ENCODE measurements at regions not wholly inside any gene's neighbourhood (a gene's known extent, or its start where the extent isn't known, plus 50 kb on each side); places are given as distances from the start of the nearest gene placed in this dataset.

- H2AFZ ChIP-seq (ENCODE audit: low read depth, low read length), result no peak overlapping the region
- H3K27ac ChIP-seq (ENCODE audit: low read length), result no peak overlapping the region
- no peaks in the 10 kb centered on the region for H4K20me1 ChIP-seq (ENCODE audit: insufficient read depth, low read length)
- H3K4me1 ChIP-seq (ENCODE audit: low read length), result no peaks in the 10 kb centered on the region
- H3K27me3 ChIP-seq (ENCODE audit: low read depth, low read length), result peaks cover 8% of the 10 kb centered on the region; the same call in 1 of the 2 replicates
- no peak overlapping the region for H3K9ac ChIP-seq (ENCODE audit: low read length)
- no peaks in the 10 kb centered on the region for H3K9me3 ChIP-seq (ENCODE audit: insufficient read depth, low read length)
- H3K36me3 ChIP-seq (replicated peaks; ENCODE audit: low read depth, low read length), result no peaks in the 10 kb centered on the region
- H3K79me2 ChIP-seq (ENCODE audit: low read length), result no peaks in the 10 kb centered on the region
- no peak overlapping the region for H3K4me3 ChIP-seq (ENCODE audit: low read length)
- TF ChIP-seq, protein P1, sequence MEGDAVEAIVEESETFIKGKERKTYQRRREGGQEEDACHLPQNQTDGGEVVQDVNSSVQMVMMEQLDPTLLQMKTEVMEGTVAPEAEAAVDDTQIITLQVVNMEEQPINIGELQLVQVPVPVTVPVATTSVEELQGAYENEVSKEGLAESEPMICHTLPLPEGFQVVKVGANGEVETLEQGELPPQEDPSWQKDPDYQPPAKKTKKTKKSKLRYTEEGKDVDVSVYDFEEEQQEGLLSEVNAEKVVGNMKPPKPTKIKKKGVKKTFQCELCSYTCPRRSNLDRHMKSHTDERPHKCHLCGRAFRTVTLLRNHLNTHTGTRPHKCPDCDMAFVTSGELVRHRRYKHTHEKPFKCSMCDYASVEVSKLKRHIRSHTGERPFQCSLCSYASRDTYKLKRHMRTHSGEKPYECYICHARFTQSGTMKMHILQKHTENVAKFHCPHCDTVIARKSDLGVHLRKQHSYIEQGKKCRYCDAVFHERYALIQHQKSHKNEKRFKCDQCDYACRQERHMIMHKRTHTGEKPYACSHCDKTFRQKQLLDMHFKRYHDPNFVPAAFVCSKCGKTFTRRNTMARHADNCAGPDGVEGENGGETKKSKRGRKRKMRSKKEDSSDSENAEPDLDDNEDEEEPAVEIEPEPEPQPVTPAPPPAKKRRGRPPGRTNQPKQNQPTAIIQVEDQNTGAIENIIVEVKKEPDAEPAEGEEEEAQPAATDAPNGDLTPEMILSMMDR (IDR thresholded peaks at IDR 0.05; ENCODE audit: low read depth, low read length), result no peak
- H3K4me2 ChIP-seq (ENCODE audit: low read length), result no peak overlapping the region
Observed at GRCh38 chr11:112651386-112651785, 309.8 kb upstream of the NCAM1 start.

DNA sequence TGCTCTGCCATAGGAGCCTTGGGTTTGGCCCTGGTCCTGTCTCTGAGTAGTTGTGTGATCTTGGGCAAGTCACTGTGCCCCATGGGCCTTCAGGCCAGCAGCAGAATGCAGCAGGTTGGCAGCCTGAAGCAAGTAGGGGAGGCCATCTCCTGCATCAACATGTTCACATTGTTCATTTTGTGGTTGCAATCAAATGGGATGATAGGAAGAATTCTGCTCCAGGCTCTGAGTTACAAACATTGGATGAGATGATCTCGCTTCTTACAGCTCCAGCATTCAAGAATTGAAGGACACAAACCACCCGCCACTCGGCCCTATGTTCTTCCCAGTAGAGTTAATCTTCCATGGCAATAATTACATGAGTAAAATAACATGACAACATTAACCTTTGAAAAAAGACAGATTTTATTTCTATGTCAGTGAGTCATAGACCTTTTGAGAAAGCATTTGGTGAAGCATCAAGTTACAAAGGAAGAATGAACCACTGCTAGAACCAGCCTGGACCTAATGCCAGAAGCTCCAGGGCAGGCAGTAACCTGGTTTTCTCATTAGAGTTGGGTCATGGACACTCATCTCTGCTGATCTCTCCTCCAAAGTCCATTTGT lies 308.3 kb upstream of the NCAM1 start:
- Histone ChIP-seq H3K9ac (ENCODE audit: low read length) (no peak overlapping the region), H3K4me3 (ENCODE audit: low read length) (no peak overlapping the region), H4K20me1 (ENCODE audit: insufficient read depth, low read length) (no peaks in the 10 kb centered on the region), H3K27me3 (ENCODE audit: low read depth, low read length) (peaks cover 8% of the 10 kb centered on the region; the same call in 1 of the 2 replicates), H3K27ac (ENCODE audit: low read length) (no peak overlapping the region), H3K36me3 (replicated peaks; ENCODE audit: low read depth, low read length) (no peaks in the 10 kb centered on the region), H3K79me2 (ENCODE audit: low read length) (no peaks in the 10 kb centered on the region), H3K4me1 (ENCODE audit: low read length) (no peaks in the 10 kb centered on the region), H3K9me3 (ENCODE audit: insufficient read depth, low read length) (no peaks in the 10 kb centered on the region), H3K4me2 (ENCODE audit: low read length) (no peak overlapping the region), H2AFZ (ENCODE audit: low read depth, low read length) (no peak overlapping the region)
- TF ChIP-seq, protein P1 (IDR thresholded peaks at IDR 0.05; ENCODE audit: low read depth, low read length), result no peak
- TF ChIP-seq EZH2phosphoT487 (IDR thresholded peaks at IDR 0.05; ENCODE audit: low read depth), result no peak

DNA sequence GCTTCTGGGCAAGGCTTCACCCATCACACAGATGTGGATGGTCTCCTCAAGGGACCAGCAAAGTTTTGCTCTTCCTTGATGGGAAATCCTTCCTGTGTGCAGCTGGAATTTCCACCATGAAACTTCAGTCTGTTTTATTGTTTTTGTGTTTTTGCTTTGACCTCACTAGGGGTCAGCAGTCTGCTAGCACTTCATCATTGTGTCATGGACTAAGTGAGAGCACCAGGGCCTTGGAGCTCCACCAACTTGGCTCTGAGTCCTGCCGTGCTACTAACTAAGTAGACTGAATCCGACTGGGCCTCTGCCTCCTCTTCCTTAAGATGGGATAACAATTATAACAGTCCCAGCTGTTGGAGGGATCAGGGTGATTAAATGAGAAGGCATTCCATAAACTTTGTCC lies 305.8 kb upstream of the NCAM1 start:
- no peak overlapping the region for H2AFZ ChIP-seq (ENCODE audit: low read depth, low read length)
- no peak overlapping the region for H3K4me3 ChIP-seq (ENCODE audit: low read length)
- no peak overlapping the region for H3K9ac ChIP-seq (ENCODE audit: low read length)
- H3K27me3 ChIP-seq (ENCODE audit: low read depth, low read length), result 0 out of 2 replicates have a peak, but pooled peaks cover 7% of the 10 kb centered on the region
- TF ChIP-seq, protein P1 (IDR thresholded peaks at IDR 0.05; ENCODE audit: low read depth, low read length), result no peak
- no peak for TF ChIP-seq EZH2phosphoT487 (IDR thresholded peaks at IDR 0.05; ENCODE audit: low read depth)
- H3K4me1 ChIP-seq (ENCODE audit: low read length), result no peaks in the 10 kb centered on the region
- no peaks in the 10 kb centered on the region for H3K79me2 ChIP-seq (ENCODE audit: low read length)
- H3K9me3 ChIP-seq (ENCODE audit: insufficient read depth, low read length), result no peaks in the 10 kb centered on the region
- no peaks in the 10 kb centered on the region for H4K20me1 ChIP-seq (ENCODE audit: insufficient read depth, low read length)
- no peak overlapping the region for H3K27ac ChIP-seq (ENCODE audit: low read length)
- H3K36me3 ChIP-seq (replicated peaks; ENCODE audit: low read depth, low read length), result no peaks in the 10 kb centered on the region
- no peak overlapping the region for H3K4me2 ChIP-seq (ENCODE audit: low read length)

DNA sequence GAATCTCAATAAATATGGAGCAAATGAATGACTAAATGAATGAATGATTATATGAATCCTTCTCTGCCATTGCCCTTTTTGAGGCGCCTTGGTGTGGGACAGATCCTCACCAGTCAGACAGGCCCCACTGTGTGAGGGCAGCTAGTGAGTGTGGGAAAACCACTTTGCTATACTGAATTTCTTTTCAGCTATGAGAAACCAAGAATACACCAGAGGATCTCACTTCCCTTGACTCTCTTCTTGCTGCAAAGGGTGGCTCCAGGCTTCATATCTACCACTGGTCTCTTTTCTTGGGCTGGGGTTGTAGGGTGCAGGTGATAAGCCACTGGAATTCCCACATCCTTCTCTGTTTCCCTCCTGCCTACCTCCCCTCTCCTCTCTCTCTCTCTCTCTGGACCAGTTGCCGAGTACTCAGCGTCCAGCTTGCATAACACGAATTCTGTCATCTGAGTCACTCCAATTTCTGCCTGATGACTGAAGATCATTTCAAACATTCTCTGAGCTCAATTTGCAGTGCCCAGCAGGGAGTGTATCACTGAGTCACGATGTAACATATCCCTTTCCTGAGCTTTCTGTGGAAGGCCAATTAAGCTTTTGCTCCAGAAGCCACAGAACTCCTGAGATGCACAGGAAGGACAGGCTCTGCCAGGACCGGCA lies 304.3 kb upstream of the NCAM1 start:
- Histone ChIP-seq H3K27me3 (ENCODE audit: low read depth, low read length) (no peaks in the 10 kb centered on the region), H2AFZ (ENCODE audit: low read depth, low read length) (no peak overlapping the region), H4K20me1 (ENCODE audit: insufficient read depth, low read length) (no peaks in the 10 kb centered on the region), H3K27ac (ENCODE audit: low read length) (no peak overlapping the region), H3K9me3 (ENCODE audit: insufficient read depth, low read length) (no peaks in the 10 kb centered on the region), H3K9ac (ENCODE audit: low read length) (no peak overlapping the region), H3K4me2 (ENCODE audit: low read length) (no peak overlapping the region), H3K4me3 (ENCODE audit: low read length) (no peak overlapping the region), H3K4me1 (ENCODE audit: low read length) (no peaks in the 10 kb centered on the region), H3K36me3 (replicated peaks; ENCODE audit: low read depth, low read length) (no peaks in the 10 kb centered on the region), H3K79me2 (ENCODE audit: low read length) (no peaks in the 10 kb centered on the region)
- no peak for TF ChIP-seq EZH2phosphoT487 (IDR thresholded peaks at IDR 0.05; ENCODE audit: low read depth)
- TF ChIP-seq, protein P1 (IDR thresholded peaks at IDR 0.05; ENCODE audit: low read depth, low read length), result no peak

Measured in OCI-LY3 (cell line).